ENCODE measurements at regions not wholly inside any gene's neighbourhood (a gene's known extent, or its start where the extent isn't known, plus 50 kb on each side); places are given as distances from the start of the nearest gene placed in this dataset.

GRCh38 chr14:35961697-35962274 lies 135.6 kb downstream of the BRMS1L start:
- H3F3A ChIP-seq (ENCODE audit: low read depth), result no peaks in the 10 kb centered on the region
- H3K79me2 ChIP-seq (ENCODE audit: insufficient read depth, low read length), result no peaks in the 10 kb centered on the region
- no peaks in the 10 kb centered on the region for H3K9me2 ChIP-seq (replicated peaks; ENCODE audit: low read depth, low read length)
- no peaks in the 10 kb centered on the region for H4K20me1 ChIP-seq (ENCODE audit: insufficient read depth, low read length, poor library complexity, severe bottlenecking)
- H3K9me3 ChIP-seq (ENCODE audit: insufficient read depth, low read depth, low read length), result no peaks in the 10 kb centered on the region
- H3K4me1 ChIP-seq (ENCODE audit: insufficient read depth, low read length, poor library complexity, severe bottlenecking), result no peaks in the 10 kb centered on the region
- TF ChIP-seq EZH2phosphoT487 (IDR thresholded peaks at IDR 0.05; ENCODE audit: borderline replicate concordance) (no peak), CTCF (conservative IDR thresholded peaks at IDR 0.05; ENCODE audit: low read length) (no peak)
- no peak overlapping the region for H2AFZ ChIP-seq (ENCODE audit: low read length)
- no peaks in the 10 kb centered on the region for H3K27me3 ChIP-seq (ENCODE audit: insufficient read depth, low read length, poor library complexity, severe bottlenecking)
- H3K36me3 ChIP-seq (ENCODE audit: insufficient read depth, low read length), result no peaks in the 10 kb centered on the region
- no peak overlapping the region for H3K9ac ChIP-seq (ENCODE audit: low read depth, low read length, poor library complexity, severe bottlenecking)
- H3K4me3 ChIP-seq (ENCODE audit: low read length, poor library complexity, severe bottlenecking), result no peak overlapping the region
- H3K4me2 ChIP-seq (ENCODE audit: low read depth, low read length, poor library complexity, severe bottlenecking), result no peak overlapping the region

- no peaks in the 10 kb centered on the region for H4K20me1 ChIP-seq (ENCODE audit: insufficient read depth, low read length, poor library complexity, severe bottlenecking)
Observed at GRCh38 chr14:35959835-35960234, 133.7 kb downstream of the BRMS1L start.

GRCh38 chr14:35958499-35958898 lies 132.4 kb downstream of the BRMS1L start:
- H3K79me2 ChIP-seq (ENCODE audit: insufficient read depth, low read length), result no peaks in the 10 kb centered on the region
- no peaks in the 10 kb centered on the region for H3K27me3 ChIP-seq (ENCODE audit: insufficient read depth, low read length, poor library complexity, severe bottlenecking)
- TF ChIP-seq EZH2phosphoT487 (IDR thresholded peaks at IDR 0.05; ENCODE audit: borderline replicate concordance) (no peak), CTCF (conservative IDR thresholded peaks at IDR 0.05; ENCODE audit: low read length) (no peak)
- H3K4me1 ChIP-seq (ENCODE audit: insufficient read depth, low read length, poor library complexity, severe bottlenecking), result no peaks in the 10 kb centered on the region
- no peak overlapping the region for H3K4me2 ChIP-seq (ENCODE audit: low read depth, low read length, poor library complexity, severe bottlenecking)
- no peak overlapping the region for H3K4me3 ChIP-seq (ENCODE audit: low read length, poor library complexity, severe bottlenecking)
- no peaks in the 10 kb centered on the region for H3K9me2 ChIP-seq (replicated peaks; ENCODE audit: low read depth, low read length)
- H3K36me3 ChIP-seq (ENCODE audit: insufficient read depth, low read length), result no peaks in the 10 kb centered on the region
- no peaks in the 10 kb centered on the region for H3F3A ChIP-seq (ENCODE audit: low read depth)
- no peaks in the 10 kb centered on the region for H4K20me1 ChIP-seq (ENCODE audit: insufficient read depth, low read length, poor library complexity, severe bottlenecking)
- H3K9me3 ChIP-seq (ENCODE audit: insufficient read depth, low read depth, low read length), result no peaks in the 10 kb centered on the region
- no peak overlapping the region for H2AFZ ChIP-seq (ENCODE audit: low read length)
- H3K9ac ChIP-seq (ENCODE audit: low read depth, low read length, poor library complexity, severe bottlenecking), result no peak overlapping the region

More at GRCh38 chr14:35959835-35960234, 133.7 kb downstream of the BRMS1L start:
- Histone ChIP-seq H3K9me3 (ENCODE audit: insufficient read depth, low read depth, low read length) (no peaks in the 10 kb centered on the region), H3K79me2 (ENCODE audit: insufficient read depth, low read length) (no peaks in the 10 kb centered on the region), H3K36me3 (ENCODE audit: insufficient read depth, low read length) (no peaks in the 10 kb centered on the region), H3K27me3 (ENCODE audit: insufficient read depth, low read length, poor library complexity, severe bottlenecking) (no peaks in the 10 kb centered on the region), H3F3A (ENCODE audit: low read depth) (no peaks in the 10 kb centered on the region), H2AFZ (ENCODE audit: low read length) (no peak overlapping the region), H3K9me2 (replicated peaks; ENCODE audit: low read depth, low read length) (no peaks in the 10 kb centered on the region), H3K9ac (ENCODE audit: low read depth, low read length, poor library complexity, severe bottlenecking) (no peak overlapping the region), H3K4me2 (ENCODE audit: low read depth, low read length, poor library complexity, severe bottlenecking) (no peak overlapping the region), H3K4me3 (ENCODE audit: low read length, poor library complexity, severe bottlenecking) (no peak overlapping the region), H3K4me1 (ENCODE audit: insufficient read depth, low read length, poor library complexity, severe bottlenecking) (no peaks in the 10 kb centered on the region)
- TF ChIP-seq EZH2phosphoT487 (IDR thresholded peaks at IDR 0.05; ENCODE audit: borderline replicate concordance) (no peak), CTCF (conservative IDR thresholded peaks at IDR 0.05; ENCODE audit: low read length) (peak; percentile 16; the same call in 1 of the 2 replicates)

Measured in Loucy (cell line).